H1 (cell line): ENCODE measurements at regions not wholly inside any gene's neighbourhood (a gene's known extent, or its start where the extent isn't known, plus 50 kb on each side); places are given as distances from the start of the nearest gene placed in this dataset.

Source experiments
- ATF2 ChIP-seq: IDR thresholded peaks from 2 replicates; pipeline ENCODE4 v1.6.1; 2012; ENCODE audit warnings: low read length, inconsistent platforms
- ATF3 ChIP-seq: IDR thresholded peaks from 2 replicates; pipeline ENCODE4 v1.6.1; 2011; ENCODE audit warnings: low read depth, mild to moderate bottlenecking, low read length; ENCODE audit not compliant: insufficient read depth
- GTF2F1 ChIP-seq: IDR thresholded peaks from 2 replicates; pipeline ENCODE4 v1.6.1; 2012; ENCODE audit warnings: low read depth, low read length, improper control_type of control experiment, borderline replicate concordance
- SP4 ChIP-seq: IDR thresholded peaks from 2 replicates; pipeline ENCODE4 v1.6.1; 2012; ENCODE audit warnings: low read length, inconsistent platforms

GRCh38 chr2:125656190-125656589 lies 999.8 kb upstream of the GYPC start (continued):
- no peak for TF ChIP-seq GTF2F1
- no peak for TF ChIP-seq SP4
- no peak for TF ChIP-seq ATF3
- TF ChIP-seq ATF2, result no peak
